K562 (cell line): ENCODE measurements at regions not wholly inside any gene's neighbourhood (a gene's known extent, or its start where the extent isn't known, plus 50 kb on each side); places are given as distances from the start of the nearest gene placed in this dataset.

ENCODE experiments used
- ATAC-seq: fragments of 200-7000 bp; cut with Tn5 transposase; 3 replicates; pipeline ENCODE4 v1.9.1; 2020; ENCODE audit warnings: moderate library complexity
- BruUV-seq: library from RNA; stranded (reverse); fragments of 400-500 nt; replicated peaks from 2 replicates; lab custom pipeline; 2021; lab: Mats Ljungman, UMichigan
- CTCF ChIA-PET: fragments of 300-600 bp; formaldehyde crosslinking; extraction: SDS; loops from one replicate; lab custom pipeline; 2021; ENCODE audit warnings: low intra/inter-chr PET ratio; lab: Yijun Ruan, JAX
- POLR2A ChIA-PET: fragments of 300-600, 350-650 bp; sonication (Branson Sonifier 250); formaldehyde crosslinking; extraction: SDS; loops from one replicate; lab custom pipeline; 2021; ENCODE audit warnings: antibody characterized with exemption, inconsistent platforms; lab: Yijun Ruan, JAX
- DNase-seq, 4 experiments: peaks; one replicate each; pipeline versions ENCODE4 v3.0.0 to v3.0.0-alpha.2; 2011 to 2018; ENCODE audit warnings: low spot score in 3 of 4, mixed read lengths in 3 of 4; ENCODE audit errors: extremely low read depth in 1 of 4
- FAIRE-seq: peaks from 2 replicates; lab custom pipeline; 2011; peaks lifted over from hg19 to GRCh38; lab: Jason Lieb, UNC
- H2AFZ ChIP-seq: 2 replicates; pipeline ENCODE4 v1.6.0; 2011; ENCODE audit warnings: low read depth, low read length, control low read depth, inconsistent platforms
- H3K27ac ChIP-seq: fragments of 200-600 bp; 3 replicates; pipeline ENCODE4 v1.8.0; 2011; ENCODE audit warnings: low read depth, mild to moderate bottlenecking, control low read depth, inconsistent platforms, low read length, moderate library complexity, mixed read lengths; ENCODE audit errors: extremely low read depth
- H3K27me3 ChIP-seq, 2 experiments: fragments of 300-600 bp in 1 of 2; 2 replicates in 1 of 2; 3 replicates in 1 of 2; pipeline versions ENCODE4 v1.6.0 to v1.8.0; 2011; ENCODE audit warnings: inconsistent platforms in 2 of 2, low read length in 2 of 2, mild to moderate bottlenecking in 1 of 2, mixed read lengths in 1 of 2, moderate library complexity in 1 of 2; ENCODE audit not compliant: control insufficient read depth in 2 of 2, insufficient read depth in 2 of 2
- H3K36me3 ChIP-seq: fragments of 300-600 bp; 3 replicates; pipeline ENCODE4 v1.8.0; 2011; ENCODE audit warnings: mild to moderate bottlenecking, low read length, inconsistent platforms; ENCODE audit not compliant: control insufficient read depth, insufficient read depth
- H3K4me1 ChIP-seq, 2 experiments: fragments of 200-600 bp in 1 of 2; replicated peaks in 1 of 2; 2 replicates in 1 of 2; 3 replicates in 1 of 2; pipeline versions ENCODE4 v1.5.1 to v1.8.0; 2011; ENCODE audit warnings: inconsistent platforms in 2 of 2, low read length in 2 of 2, mild to moderate bottlenecking in 1 of 2, mixed read lengths in 1 of 2, moderate library complexity in 1 of 2; ENCODE audit not compliant: control insufficient read depth in 2 of 2, insufficient read depth in 2 of 2
- H3K4me2 ChIP-seq: 2 replicates; pipeline ENCODE4 v1.6.1; 2011; ENCODE audit warnings: low read length, control low read depth, inconsistent platforms, mixed read lengths; ENCODE audit not compliant: insufficient read depth
- H3K4me3 ChIP-seq: fragments of 200-600 bp; sonication (generic), shearing (Covaris generic); 2 replicates; pipeline ENCODE4 v1.5.1; 2016; ENCODE audit warnings: control low read depth, inconsistent platforms
- H3K79me2 ChIP-seq: fragments of 200-600 bp; 3 replicates; pipeline ENCODE4 v1.8.0; 2011; ENCODE audit warnings: low read length, inconsistent platforms; ENCODE audit not compliant: control insufficient read depth, insufficient read depth
- H3K9ac ChIP-seq, 2 experiments: 2 replicates each; pipeline versions ENCODE4 v1.6.0 to v1.6.1; 2011; ENCODE audit warnings: low read depth in 2 of 2, low read length in 2 of 2, control low read depth in 1 of 2, inconsistent platforms in 1 of 2, mild to moderate bottlenecking in 1 of 2, mixed read lengths in 1 of 2; ENCODE audit not compliant: insufficient read depth in 1 of 2
- H3K9me1 ChIP-seq: one replicate; pipeline ENCODE4 v1.6.0; 2011; ENCODE audit warnings: inconsistent platforms, mild to moderate bottlenecking, low read length, moderate library complexity; ENCODE audit not compliant: control insufficient read depth, insufficient read depth
- H3K9me3 ChIP-seq: replicated peaks from 2 replicates; pipeline ENCODE4 v1.5.1; 2011; ENCODE audit warnings: low read depth, low read length, inconsistent platforms; ENCODE audit not compliant: control insufficient read depth, insufficient read depth
- H4K20me1 ChIP-seq: replicated peaks from 2 replicates; pipeline ENCODE4 v1.6.1; 2011; ENCODE audit warnings: low read length, inconsistent platforms, mixed read lengths; ENCODE audit not compliant: control insufficient read depth, insufficient read depth
- EGR1 ChIP-seq: fragments of 450-650 bp; conservative IDR thresholded peaks from 2 replicates; pipeline ENCODE4 v1.6.1; 2017; ENCODE audit warnings: mild to moderate bottlenecking
- ELF4 ChIP-seq: fragments of 450-650 bp; formaldehyde crosslinking; IDR thresholded peaks from 2 replicates; pipeline ENCODE4 v1.4.0; 2022; ENCODE audit warnings: missing genetic modification characterization
- EP300 ChIP-seq: IDR thresholded peaks from 2 replicates; pipeline ENCODE4 v1.6.1; 2012; ENCODE audit warnings: low read length, improper control_type of control experiment
- FOS ChIP-seq: IDR thresholded peaks from 3 replicates; pipeline ENCODE4 v1.6.1; 2011; ENCODE audit not compliant: insufficient read length; ENCODE audit errors: extremely low read depth
- GABPB2 ChIP-seq: fragments of 250-450 bp; sonication (Bioruptor Pico); conservative IDR thresholded peaks from 2 replicates; pipeline ENCODE4 v1.5.1; 2021; ENCODE audit warnings: mild to moderate bottlenecking
- KLF1 ChIP-seq: fragments of 450-650 bp; IDR thresholded peaks from 2 replicates; pipeline ENCODE4 v1.6.1; 2016; ENCODE audit warnings: missing genetic modification characterization, missing compliant biosample characterization
- MCM5 ChIP-seq: fragments of 450-650 bp; IDR thresholded peaks from 2 replicates; pipeline ENCODE4 v1.6.1; 2016; ENCODE audit warnings: low read depth
- MEF2D ChIP-seq: conservative IDR thresholded peaks from 2 replicates; pipeline ENCODE4 v1.6.1; 2016; ENCODE audit warnings: low read depth, missing genetic modification characterization, missing compliant biosample characterization
- MTA1 ChIP-seq: fragments of 450-650 bp; IDR thresholded peaks from 2 replicates; pipeline ENCODE4 v1.6.1; 2017; ENCODE audit warnings: borderline replicate concordance
- NCOA4 ChIP-seq: fragments of 450-650 bp; IDR thresholded peaks from 2 replicates; pipeline ENCODE4 v1.6.1; 2018; ENCODE audit warnings: mild to moderate bottlenecking; ENCODE audit not compliant: partially characterized antibody
- OTX1 ChIP-seq: fragments of 450-650 bp; formaldehyde crosslinking; IDR thresholded peaks from 2 replicates; pipeline ENCODE4 v1.4.0; 2022; ENCODE audit warnings: mild to moderate bottlenecking
- RB1 ChIP-seq: fragments of 450-650 bp; IDR thresholded peaks from 2 replicates; pipeline ENCODE4 v1.6.1; 2017; ENCODE audit warnings: low read depth, mild to moderate bottlenecking
- SIRT6 ChIP-seq: IDR thresholded peaks from one replicate; pipeline ENCODE4 v1.6.1; 2012; ENCODE audit warnings: low read depth, mild to moderate bottlenecking, control low read depth, inconsistent platforms, low read length, moderate library complexity
- ZEB2 ChIP-seq: fragments of 450-650 bp; IDR thresholded peaks from 2 replicates; pipeline ENCODE4 v1.6.1; 2016
- ZNF3 ChIP-seq: fragments of 250-450 bp; sonication (Bioruptor Pico); IDR thresholded peaks from 2 replicates; pipeline ENCODE4 v1.5.0; 2021; ENCODE audit warnings: mild to moderate bottlenecking, moderate library complexity
- ZNF696 ChIP-seq: fragments of 250-450 bp; sonication (Bioruptor Pico); conservative IDR thresholded peaks from 2 replicates; pipeline ENCODE4 v1.4.0; 2020; ENCODE audit warnings: mild to moderate bottlenecking, moderate library complexity
- WGBS: fragments of 100-300 bp; shearing (Covaris generic); methylation state at CpG from one replicate; pipeline ENCODE4 v1.1.6; 2016; ENCODE audit warnings: low coverage, mixed read lengths; ENCODE audit not compliant: insufficient coverage; ENCODE audit errors: missing lambda C conversion rate; 5-methylcytosine and 5-hydroxymethylcytosine counted together
- in situ Hi-C: fragments of 300-500 bp; cut with MboI; formaldehyde crosslinking; loops from 4 replicates; pipeline ENCODE4 v1.15.0; 2018; ENCODE audit warnings: inconsistent platforms, mixed read lengths
- intact Hi-C: fragments of 100-400 bp; cut with micrococcal nuclease; formaldehyde crosslinking; loops from 2 replicates; pipeline ENCODE4 v1.14.2; 2022
- TF ChIP-seq, protein P1 (sequence below): sonication (generic); formaldehyde crosslinking; IDR thresholded peaks from 2 replicates; pipeline ENCODE4 v1.9.0; 2022; ENCODE audit warnings: mild to moderate bottlenecking, missing genetic modification reagents
- TF ChIP-seq, protein P2 (sequence below): fragments of 450-650 bp; IDR thresholded peaks from 2 replicates; pipeline ENCODE4 v1.6.1; 2017; ENCODE audit warnings: antibody characterized with exemption

DNA sequence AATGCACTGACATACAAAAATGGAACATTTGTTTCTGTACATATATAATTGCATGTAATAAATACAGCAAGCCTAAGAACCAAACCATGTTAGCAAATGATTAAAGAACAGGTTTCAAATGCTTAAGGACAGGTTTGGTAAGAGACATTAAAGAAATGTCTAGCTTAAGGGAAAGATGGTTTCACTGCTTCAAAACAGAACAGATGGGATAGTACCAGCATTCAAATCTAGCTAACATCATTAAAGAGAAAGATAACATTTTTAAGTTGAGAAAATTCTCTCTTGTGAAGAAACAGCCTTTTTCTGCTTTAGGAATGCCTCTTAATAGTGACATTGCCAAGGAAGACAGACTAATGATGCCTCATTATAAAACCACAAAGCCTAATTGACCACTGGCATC is 52.5 kb upstream of the DOCK9 start:
- H3K9me1 ChIP-seq = no peaks in the 10 kb centered on the region
- no peak for FAIRE-seq
- no peaks in the 10 kb centered on the region; the same call in 2 of the 3 replicates for H3K36me3 ChIP-seq
- no peaks in the 10 kb centered on the region for H4K20me1 ChIP-seq
- H3K4me2 ChIP-seq = no peak overlapping the region
- no TSS peak for BruUV-seq
- no peaks in the 10 kb centered on the region for H3K27me3 ChIP-seq
- ChIA-PET CTCF (no interaction called here), POLR2A (no interaction called here)
- no peak for ATAC-seq
- no peaks in the 10 kb centered on the region; a peak in 1 of 5 replicates for H3K4me1 ChIP-seq
- H3K79me2 ChIP-seq = peaks cover 14% of the 10 kb centered on the region
- no peak for DNase-seq
- TF ChIP-seq EP300 = no peak
- TF ChIP-seq ZEB2 = no peak
- H3K9me3 ChIP-seq = no peaks in the 10 kb centered on the region
- H2AFZ ChIP-seq = no peak overlapping the region
- in situ Hi-C loops = no loop called here
- intact Hi-C loops = no loop called here
- H3K9ac ChIP-seq = no peak overlapping the region
- H3K27ac ChIP-seq = no peak overlapping the region
- H3K4me3 ChIP-seq = no peak overlapping the region

DNA sequence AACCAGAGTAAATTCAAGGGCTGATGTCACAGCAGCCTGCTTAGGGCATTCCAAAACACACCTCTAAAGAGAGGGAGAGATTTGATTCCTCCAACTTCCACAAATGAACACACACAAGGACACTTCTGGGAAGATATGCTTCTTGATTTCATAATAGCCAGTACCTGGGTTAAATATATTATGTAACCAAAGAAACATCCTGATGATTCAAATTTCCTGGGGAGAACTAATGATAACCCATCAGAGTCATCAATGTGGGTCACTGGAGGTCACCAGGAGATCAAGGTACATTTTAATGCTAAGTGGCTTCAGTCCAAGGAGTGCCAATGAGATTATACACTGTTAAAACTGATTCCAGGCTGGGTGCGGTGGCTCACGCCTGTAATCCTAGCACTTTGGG is 54.0 kb upstream of the DOCK9 start:
- Histone ChIP-seq H3K4me1 (no peaks in the 10 kb centered on the region; a peak in 1 of 5 replicates), H2AFZ (no peak overlapping the region), H3K36me3 (no peaks in the 10 kb centered on the region; the same call in 2 of the 3 replicates), H3K9me1 (no peaks in the 10 kb centered on the region), H3K9me3 (no peaks in the 10 kb centered on the region; the same call in 1 of the 2 replicates), H3K4me3 (no peak overlapping the region), H3K79me2 (peaks cover 11% of the 10 kb centered on the region), H3K4me2 (no peak overlapping the region), H4K20me1 (no peaks in the 10 kb centered on the region), H3K27ac (no peak overlapping the region), H3K27me3 (no peaks in the 10 kb centered on the region), H3K9ac (no peak overlapping the region)
- intact Hi-C loops = loop anchor here (2.0 kb wide), 1 partner anchor 191 kb away; no protein-coding TSS in a partner anchor
- TF ChIP-seq KLF1 (no peak), RB1 (no peak), GABPB2 (CRISPR knock-in tag) (no peak), MTA1 (no peak), OTX1 (CRISPR knock-in tag) (no peak), ZNF3 (no peak), ELF4 (CRISPR knock-in tag) (no peak), MCM5 (no peak), EGR1 (no peak), SIRT6 (no peak), FOS (no peak), NCOA4 (no peak), MEF2D (tag) (no peak), ZNF696 (CRISPR knock-in tag) (no peak)
- TF ChIP-seq, protein P1, sequence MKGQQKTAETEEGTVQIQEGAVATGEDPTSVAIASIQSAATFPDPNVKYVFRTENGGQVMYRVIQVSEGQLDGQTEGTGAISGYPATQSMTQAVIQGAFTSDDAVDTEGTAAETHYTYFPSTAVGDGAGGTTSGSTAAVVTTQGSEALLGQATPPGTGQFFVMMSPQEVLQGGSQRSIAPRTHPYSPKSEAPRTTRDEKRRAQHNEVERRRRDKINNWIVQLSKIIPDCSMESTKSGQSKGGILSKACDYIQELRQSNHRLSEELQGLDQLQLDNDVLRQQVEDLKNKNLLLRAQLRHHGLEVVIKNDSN (CRISPR knock-in tag) = no peak
- TF ChIP-seq, protein P2, sequence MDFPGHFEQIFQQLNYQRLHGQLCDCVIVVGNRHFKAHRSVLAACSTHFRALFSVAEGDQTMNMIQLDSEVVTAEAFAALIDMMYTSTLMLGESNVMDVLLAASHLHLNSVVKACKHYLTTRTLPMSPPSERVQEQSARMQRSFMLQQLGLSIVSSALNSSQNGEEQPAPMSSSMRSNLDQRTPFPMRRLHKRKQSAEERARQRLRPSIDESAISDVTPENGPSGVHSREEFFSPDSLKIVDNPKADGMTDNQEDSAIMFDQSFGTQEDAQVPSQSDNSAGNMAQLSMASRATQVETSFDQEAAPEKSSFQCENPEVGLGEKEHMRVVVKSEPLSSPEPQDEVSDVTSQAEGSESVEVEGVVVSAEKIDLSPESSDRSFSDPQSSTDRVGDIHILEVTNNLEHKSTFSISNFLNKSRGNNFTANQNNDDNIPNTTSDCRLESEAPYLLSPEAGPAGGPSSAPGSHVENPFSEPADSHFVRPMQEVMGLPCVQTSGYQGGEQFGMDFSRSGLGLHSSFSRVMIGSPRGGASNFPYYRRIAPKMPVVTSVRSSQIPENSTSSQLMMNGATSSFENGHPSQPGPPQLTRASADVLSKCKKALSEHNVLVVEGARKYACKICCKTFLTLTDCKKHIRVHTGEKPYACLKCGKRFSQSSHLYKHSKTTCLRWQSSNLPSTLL = no peak
- no peak for FAIRE-seq
- ATAC-seq = no peak
- ChIA-PET POLR2A (no interaction called here), CTCF (no interaction called here)
- no TSS peak for BruUV-seq
- in situ Hi-C loops = no loop called here
- no peak for DNase-seq
- WGBS = 93% methylated on average over 2 of the region's 2 CpGs
